NCI-H128 (cell line): ENCODE measurements at regions not wholly inside any gene's neighbourhood (a gene's known extent, or its start where the extent isn't known, plus 50 kb on each side); places are given as distances from the start of the nearest gene placed in this dataset.

Source experiments
- DNase-seq: peaks from one replicate; lab custom pipeline; 2025; ENCODE audit not compliant: unreplicated experiment; lab: John Stamatoyannopoulos, UW

DNA sequence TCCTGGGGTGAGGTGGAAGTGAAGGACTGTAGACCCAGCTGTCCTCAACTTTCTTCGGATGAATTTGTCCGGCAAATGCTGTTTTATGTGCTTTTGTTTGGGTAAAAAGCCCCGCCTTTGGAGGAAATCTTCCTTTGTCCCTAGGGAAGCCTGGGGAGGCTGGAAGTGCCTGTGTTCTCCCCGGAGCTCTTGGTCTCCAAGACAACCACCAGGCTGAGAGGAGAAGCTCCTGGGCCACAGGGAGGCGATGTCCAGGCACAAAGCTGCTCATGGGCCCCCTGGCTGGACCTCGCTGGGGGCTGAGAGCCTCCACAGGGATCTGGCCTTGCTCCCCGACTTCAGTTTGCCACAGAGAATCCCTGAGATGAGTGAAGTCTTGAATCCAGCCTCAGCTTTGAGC is 293.1 kb upstream of the N4BP1 start:
- DNase-seq = no peak

DNA sequence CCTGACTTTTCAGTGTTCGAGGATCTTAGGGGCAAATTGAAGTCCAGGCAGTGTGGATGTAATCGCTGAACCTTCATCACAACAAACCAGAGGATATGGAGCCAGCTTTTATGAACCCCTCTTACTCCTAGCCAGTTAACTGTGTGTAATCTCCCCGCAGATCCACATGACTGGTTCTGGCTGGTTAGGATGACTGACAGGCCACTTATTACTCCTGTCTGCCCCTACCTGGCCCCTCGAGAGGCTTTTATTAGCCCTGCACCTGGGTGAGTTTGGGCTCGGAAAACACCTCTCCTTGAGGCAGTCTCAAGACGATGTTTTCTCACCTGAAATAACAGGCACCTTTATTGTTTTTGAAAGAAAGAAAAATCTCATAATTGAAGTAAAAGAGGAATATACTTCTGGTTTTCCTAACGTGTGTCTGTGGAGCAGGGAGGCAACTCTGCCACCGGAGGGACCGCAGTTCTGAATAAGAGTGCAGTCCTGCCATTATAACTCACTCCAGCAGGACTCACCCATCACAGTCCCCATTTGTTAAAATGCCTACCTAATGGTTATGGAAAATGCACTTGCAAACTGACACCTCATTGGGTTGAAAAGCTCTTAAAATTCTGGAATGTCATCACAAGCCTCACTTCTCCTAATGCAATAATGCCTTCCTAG is 291.9 kb upstream of the N4BP1 start:
- peak; percentile 33 for DNase-seq

DNA sequence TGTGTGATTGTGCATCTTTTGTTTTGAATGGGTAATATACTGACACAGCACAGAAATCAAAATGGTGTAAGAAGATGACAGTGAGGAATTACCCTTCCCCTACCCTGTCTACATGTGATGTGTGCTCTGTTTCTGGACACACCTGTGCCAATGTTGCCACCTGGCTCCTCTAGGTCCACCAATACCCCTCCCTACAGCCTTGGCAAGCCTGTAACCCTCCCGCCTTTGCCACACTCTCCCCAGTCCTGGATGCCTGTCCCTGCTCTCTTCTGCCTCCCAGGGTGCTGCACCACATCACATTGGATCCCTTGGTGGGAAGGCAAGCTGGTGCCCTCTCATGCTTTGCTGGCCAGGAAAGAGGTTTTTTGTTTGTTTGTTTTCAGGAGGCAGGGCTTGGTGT is 289.5 kb upstream of the N4BP1 start:
- DNase-seq = no peak

DNA sequence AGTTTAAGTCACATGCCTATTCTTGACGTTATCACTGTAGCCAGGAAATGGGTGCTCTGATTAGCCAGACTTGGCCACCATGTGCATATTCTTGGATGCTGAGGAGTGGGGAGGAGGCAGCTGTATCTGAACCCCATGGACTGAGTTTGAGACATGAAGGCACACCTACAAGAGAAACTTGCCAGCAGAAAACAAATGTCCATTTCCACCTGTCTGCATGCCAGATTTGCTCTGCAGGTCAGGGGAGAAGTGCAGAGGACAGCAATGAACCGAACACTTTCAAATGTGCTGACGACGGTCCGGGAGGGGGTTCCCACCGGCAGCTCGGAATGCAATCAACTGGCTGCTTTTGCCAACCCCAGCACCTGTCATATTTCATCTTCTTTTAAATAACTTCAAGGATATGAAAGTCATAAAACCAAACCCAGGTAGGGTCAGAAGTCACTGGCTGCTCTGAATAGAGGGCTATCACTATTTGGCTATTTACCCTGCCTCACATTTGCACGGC is 287.8 kb upstream of the N4BP1 start:
- DNase-seq = no peak

DNA sequence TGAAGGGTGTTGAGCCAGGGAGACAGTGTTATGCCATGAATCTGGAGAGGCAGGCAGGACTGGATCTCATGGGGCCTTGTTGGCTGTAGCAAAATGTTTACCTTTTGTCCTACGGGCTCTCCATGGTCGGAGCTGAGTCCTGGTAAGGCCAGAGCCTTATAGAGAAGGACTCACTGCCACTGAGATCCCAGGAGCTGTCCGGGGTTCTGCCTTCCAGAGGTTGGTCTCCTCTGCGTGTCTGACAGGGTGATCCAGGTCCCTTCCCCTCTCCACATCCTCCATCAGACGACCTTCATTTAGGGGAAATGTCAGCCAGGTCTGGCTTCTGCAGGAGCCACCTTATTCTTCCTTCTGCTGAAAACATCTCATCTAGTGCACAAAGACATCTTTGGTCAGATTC is 285.2 kb upstream of the N4BP1 start:
- no peak for DNase-seq

DNA sequence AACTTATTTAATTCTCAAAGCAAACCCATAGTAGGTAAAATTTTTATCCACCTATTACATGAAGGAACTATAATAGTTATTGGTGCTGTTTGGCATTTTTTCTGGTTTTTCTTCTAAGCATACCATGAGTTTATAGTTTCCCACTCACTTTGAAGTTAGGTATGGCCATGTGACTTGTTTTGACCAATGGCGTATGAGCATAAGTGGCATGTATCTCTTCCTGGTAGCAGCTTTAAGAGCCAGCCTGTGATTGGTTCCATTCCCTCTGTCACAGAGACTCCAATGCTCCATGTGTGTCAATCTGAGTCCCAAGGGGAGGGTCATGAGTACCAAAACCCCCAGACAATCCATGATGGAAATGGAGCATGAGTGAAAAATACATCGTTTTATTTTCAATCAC is 282.9 kb upstream of the N4BP1 start:
- DNase-seq = no peak

DNA sequence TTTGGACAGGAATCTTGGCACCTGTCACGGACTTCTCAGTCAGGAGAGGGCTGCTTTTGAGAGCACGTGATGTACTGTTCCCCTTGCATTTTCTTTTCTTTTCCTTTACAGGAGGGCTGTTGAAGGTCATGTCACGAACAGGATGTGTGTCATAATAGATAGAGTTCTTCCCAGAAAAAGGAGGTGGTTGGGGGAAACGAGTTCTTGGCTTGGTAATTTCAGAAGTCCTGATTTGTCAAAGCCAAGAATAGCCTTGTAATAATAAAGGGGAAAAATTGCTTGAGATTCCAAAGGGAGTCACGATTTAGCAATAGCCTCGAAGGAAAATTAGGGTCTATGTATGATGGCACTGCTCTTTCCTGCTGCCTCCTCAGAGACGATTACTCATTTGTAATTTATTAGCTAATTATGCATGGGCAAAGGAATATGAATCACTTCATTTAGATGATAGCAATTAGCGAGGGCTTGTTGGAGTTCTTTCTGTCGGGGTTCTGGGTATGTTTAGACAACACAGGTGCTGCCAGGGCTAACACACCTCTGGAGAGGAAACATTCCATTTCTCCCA is 277.7 kb upstream of the N4BP1 start:
- DNase-seq = no peak

DNA sequence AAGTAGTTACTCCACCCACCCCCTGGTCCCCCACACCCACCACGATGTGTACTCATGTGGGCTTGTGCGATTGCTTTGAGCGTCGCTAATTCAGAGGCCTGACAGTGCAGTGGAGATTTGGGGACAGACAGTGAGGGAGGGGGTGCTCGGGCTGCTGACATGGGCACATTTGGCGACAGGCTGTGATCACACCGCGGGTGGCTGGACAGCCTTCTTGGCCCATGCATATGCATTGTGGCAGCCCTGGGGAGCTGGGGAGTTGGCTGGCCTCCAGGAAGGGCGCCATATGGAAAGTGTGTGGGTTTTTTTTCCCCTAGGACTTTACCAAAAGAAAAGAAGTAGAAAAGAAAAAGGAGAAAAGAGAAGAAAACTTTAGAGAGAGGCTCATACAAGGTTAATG is 275.5 kb upstream of the N4BP1 start:
- no peak for DNase-seq

DNA sequence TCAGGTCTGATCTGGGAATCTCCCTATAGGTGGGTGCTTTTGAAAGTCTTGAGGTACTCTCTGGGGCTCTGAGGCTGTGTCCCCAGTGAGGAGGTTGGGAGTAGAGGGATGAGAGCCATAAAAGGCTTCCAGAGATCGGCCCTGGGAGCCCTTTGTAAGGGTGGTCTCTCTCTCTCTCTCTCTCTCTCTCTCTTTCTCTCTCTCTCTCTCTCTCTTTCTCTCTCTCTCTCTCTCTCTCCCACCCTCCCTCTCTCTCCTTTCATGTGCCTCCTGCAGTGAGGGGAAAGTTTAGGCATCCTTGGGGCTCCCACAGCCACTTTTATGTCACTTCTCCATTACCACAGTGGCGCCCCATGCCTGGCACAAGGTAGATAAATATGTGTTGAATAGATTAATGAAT is 271.3 kb upstream of the N4BP1 start:
- no peak for DNase-seq

DNA sequence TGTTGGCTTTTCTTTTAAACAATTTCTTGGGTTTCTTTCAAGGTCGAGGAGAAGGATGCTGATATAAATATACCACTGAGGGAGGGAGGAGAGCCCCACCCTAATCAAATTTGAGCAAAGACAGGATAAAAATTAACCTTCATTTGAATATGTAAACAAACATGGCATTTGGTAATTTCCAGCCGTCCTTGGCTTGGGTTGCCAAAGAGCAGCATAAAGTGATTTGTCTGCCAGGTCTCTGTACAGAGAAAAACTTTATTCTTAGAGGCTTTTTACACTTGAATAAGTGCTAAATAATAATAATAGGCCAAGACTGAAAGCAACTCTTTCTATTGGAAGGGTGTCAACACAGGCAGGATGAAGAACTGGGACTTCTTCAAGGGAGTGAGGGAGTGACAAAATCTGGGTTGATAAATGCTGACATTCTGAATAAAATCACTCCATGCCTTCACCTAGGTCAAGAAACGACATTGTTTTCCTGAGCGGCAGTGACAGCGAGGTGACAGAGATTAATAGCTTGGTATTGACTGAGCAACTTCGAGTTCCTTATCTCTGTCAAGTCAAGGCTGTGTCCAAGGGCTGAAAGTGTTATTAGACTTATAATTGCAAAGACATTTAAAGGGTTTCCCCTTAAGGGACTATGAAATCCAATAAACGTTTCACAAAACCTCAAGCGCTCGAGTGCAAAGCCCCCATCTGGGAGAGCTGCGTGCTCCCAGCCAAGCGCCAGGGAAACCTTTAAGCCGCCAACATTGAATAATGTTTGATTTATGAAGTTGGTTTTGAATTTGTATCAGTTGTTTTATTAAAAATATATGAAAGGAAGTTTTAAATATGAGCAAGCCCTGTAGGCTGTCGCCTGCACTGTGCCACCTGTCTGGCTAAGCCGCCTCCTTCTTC is 269.5 kb upstream of the N4BP1 start:
- no peak for DNase-seq

DNA sequence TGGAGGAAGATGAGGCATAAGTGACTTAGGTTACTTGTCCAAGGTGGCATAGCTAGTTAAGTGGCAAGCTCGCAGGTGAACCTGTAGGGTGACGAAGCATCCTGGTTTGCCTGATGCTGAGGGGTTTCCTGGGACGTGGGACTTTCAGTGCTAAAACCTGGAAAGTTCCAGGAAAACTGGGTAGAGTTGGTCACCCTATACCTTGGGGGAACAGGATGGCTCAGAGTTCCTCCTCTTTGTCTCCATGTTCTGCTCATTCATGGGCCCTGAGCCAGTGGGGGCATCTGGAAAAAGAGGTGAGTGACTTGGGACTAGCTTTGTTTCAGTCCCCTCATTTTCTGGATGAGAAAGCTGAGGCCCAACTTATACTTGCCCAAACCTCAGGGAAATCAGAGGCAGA is 268.0 kb upstream of the N4BP1 start:
- no peak for DNase-seq

DNA sequence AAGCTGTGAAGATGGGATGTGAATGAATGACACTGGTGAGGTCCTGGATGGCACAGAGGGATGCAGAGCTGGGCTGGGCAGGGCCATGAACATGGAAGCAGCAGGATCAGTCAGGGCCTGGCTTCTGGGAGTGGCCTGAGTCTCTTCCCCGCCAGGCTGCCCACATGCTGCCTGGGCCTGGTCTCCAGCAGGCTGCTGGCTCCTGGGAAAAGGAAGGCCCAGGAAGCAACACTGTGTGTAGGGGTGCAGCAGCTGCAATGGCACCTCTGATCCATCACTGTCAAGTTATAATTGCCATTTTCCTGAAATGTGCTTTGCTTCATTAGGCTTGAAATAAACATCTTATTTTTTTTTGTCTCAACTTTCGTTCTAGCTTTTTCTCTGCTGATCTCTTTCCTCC is 260.2 kb upstream of the N4BP1 start:
- DNase-seq = no peak

DNA sequence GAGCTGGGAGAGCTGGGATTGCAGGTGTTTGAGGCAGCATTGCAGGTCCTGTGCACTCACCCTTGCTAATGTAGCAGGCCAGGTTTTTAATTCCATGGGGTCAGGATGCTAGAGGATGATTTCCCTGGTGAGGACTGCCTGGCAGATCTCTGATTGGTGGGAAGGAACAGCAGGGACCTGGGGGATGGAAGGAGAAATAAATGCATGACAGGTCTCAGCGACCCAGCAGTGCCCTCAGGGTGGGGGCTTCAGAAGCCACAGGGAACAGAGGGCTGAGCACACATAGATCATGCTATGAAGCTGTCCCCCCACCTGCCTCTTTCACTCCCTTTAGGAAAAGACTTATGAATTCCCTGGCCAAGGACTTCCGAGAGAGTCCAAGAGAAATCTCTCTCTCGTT is 255.5 kb upstream of the N4BP1 start:
- DNase-seq = no peak

DNA sequence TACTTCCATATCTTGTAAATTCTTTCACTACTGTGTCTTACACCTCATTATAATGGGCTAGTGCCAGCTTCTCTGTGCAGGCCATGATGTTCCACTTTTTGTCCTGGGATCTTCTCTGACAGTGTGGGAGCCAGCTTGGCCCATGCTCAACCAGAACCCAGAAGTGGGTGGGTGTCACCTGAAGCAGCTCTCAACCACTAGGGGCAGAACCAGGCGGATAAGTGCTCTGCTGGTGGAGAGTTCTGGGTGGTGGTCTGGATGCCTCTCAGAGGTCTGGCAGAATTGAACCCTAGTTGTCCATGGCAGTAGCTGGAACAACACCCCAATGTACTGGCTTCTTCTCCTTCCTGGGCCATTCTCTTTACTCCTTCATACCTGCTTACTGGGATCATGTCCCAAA is 254.1 kb upstream of the N4BP1 start:
- no peak for DNase-seq

DNA sequence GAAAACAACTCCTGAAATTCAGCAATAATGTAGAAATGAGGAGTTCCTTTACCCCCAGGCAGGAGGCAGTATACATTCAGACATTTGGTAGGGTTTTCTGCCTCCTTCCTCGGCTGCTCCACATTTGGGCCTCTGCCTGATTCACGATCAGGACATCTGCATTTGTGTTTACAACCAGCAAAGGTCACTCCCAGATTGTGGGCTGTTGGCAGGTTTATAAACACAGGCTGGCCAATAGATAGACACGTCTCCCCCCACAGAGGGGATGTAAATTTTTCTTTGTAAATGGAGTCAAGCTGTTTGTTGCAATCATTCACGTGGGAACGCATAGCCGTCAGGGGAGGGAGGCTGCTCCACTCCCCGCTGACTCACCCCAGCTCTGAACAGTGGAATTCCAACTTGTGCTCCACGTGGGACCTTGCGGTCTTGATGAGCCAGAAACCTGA is 252.1 kb upstream of the N4BP1 start:
- DNase-seq = no peak

DNA sequence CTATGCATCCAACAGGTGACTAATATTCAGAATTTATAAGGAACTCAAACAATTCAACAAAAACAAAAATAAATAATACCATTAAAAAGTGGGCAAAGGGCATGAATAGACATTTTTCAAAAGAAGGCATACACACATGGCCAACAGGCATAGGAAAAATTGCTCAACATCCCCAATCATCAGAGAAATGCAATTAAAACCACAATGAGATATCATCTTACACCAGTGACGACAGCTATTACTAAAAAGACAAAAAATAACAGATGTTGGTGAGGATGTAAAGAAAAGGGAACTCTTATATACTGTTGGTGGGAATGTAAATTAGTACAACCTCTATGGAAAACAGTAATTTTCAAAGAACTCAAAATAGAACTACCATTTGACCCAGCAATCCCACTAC is 250.4 kb upstream of the N4BP1 start:
- no peak for DNase-seq

DNA sequence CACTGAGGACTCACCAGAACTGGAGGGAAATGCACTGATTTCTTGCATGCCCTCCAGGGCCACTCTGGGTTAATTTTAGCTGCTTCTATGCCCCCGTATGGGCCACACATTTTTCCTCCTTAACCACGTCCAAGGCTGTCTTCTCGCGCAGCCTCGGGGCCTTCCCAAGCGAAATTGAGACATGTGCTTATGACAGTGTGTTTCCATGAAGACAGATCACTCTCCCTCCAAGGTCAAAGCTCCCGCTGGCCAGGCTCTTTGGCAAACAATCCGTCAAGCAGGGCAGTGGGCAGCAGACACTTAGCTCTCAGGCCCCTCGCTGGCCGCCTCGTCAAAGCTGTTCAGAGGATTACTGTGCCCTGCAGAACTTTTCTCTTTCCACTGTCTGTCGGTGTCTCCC is 243.0 kb upstream of the N4BP1 start:
- no peak for DNase-seq

DNA sequence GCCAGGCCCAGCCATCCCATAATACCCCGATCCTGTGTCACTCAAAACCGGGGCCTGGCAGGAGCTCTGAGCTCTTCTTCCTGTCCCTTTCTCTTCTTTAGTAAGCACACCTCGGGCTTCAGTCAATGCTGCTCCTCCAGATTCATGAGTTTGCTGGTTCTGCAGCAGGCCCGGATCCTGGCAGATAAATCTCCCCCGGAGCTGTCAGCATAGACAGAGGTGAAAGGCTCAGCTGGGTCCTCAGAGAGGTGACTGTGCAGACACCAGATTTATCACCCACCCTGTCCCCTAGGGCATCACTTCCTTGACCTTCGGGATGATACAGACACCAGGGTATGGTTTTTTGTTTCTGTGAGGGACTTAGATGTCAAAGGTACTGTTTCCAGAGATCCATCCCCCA is 242.5 kb upstream of the N4BP1 start:
- DNase-seq = no peak

DNA sequence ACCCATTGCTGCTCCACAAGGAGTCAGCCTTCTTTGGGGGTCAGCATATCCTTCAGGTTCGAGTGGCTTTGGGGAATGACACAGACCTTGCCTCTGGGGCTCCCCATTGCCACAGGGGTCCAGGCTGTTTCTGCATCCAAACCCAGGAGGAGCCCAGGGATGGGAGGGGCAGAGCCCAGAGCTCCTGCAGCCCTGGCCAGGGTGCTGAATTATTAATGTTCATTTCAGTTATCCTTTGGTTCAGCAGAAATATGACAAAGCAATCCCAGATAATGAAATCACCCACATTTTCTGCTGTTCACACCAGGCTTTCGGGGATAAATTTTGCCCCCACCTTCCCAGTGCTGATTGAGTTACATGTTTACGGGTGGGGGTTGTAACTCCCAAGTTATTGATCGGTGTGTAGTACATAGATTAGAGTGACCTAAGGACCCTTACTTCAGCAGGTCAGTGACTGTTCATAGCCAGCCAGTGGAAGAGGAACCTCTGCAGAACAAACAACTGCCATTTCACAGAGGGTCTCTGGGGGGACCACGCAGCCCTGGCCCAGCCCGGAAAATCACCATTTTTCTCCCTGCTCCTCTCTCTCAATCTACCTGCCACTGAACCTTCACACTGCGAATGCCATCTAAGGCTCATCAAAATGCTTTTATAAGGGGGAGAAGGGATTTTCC is 240.3 kb upstream of the N4BP1 start:
- DNase-seq = no peak

DNA sequence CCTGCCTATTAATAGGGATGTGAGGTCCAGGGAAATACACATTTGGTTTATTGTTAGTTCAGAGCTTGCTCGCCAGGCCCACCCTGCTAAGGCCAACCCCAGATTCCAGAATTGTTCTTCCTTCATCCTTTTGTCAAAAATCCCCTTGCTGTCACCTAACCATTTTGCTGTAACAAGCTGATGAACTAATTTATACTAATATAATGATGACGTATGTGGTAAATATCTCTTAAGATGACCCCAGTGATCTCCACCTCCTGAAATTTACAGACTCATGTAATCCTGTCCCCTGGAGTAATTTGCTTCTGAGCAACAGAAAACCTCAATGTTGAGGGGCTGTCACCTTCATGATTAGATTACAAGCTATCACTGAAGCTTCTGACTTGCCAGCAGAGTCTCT is 236.3 kb upstream of the N4BP1 start:
- DNase-seq = no peak

DNA sequence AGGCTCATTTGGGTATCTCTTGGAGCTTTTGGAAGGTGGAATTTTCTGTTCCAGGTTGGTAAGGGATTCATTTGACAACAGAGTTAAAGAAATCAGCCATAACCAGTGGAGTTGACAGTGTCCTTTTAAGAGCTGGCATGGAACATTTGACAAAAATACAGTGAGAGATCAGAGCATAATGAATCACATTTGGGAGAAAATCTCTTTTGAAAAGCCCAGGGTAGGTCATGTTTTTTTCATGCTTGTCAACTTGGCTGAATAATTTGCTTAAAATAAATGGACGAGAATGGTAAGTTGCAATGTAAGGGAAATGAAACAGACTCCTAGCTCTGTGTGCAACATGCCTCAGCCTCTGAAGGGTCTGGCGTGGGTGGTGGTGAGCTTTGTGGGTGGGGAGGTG is 235.3 kb upstream of the N4BP1 start:
- DNase-seq = no peak

DNA sequence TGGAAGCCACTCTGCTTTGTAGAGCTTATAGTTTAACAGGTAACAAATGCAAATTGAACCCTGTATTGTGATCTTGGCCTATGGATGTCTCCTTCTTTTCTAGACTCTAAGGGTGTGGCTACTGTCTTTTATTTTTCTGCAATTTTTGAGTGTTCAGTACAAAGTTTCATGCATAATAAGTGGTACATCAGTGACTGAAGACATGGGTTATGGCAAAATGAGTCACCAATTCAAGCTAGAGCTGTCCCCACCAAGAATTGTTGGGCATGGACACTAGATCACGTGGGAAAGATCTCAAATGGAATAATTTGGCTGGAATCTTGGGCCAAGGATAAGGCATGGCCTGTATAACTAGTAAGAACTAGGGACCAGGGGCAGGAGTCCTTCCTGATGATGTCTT is 228.4 kb upstream of the N4BP1 start:
- DNase-seq = no peak
